ENCODE measurements at regions not wholly inside any gene's neighbourhood (a gene's known extent, or its start where the extent isn't known, plus 50 kb on each side); places are given as distances from the start of the nearest gene placed in this dataset.

DNA sequence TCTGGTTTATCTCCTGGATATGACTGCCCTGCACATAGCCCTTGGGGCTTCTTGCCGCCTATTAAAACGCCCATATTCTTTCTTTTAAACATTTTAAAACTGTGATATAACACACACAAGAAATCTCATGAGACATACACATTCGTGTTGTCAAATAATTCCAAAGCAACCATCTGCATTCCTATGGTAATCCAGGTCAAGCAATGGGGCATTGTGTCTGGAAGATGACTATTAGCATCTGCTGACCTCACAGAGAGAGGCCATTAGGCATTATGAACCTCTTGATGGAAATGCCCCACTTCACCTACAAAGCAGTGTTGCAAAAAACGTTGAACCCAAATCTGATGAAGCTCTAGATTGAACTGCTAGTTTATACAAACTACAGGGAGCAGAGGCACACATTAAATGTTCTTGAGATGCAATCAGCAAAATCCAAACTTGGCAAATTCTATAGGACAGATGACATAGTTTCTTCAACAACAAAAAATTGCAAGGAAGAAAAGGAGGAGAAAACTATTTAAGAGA is 513.8 kb upstream of the CCDC196 start:
- TF ChIP-seq POLR2A (IDR thresholded peaks at IDR 0.05; ENCODE audit: low read length), result no peak
- TF ChIP-seq GATA1 (IDR thresholded peaks at IDR 0.05; ENCODE audit: low read depth, low read length), result no peak

All from erythroblast (primary cell).